ENCODE measurements at regions not wholly inside any gene's neighbourhood (a gene's known extent, or its start where the extent isn't known, plus 50 kb on each side); places are given as distances from the start of the nearest gene placed in this dataset.

GRCh38 chr3:31135546-31135945, 241.1 kb upstream of the GADL1 start:
- TF ChIP-seq CTCF (conservative IDR thresholded peaks at IDR 0.05) = no peak
- TF ChIP-seq EZH2 (IDR thresholded peaks at IDR 0.05; ENCODE audit: low read depth) = no peak
